ENCODE measurements at regions not wholly inside any gene's neighbourhood (a gene's known extent, or its start where the extent isn't known, plus 50 kb on each side); places are given as distances from the start of the nearest gene placed in this dataset.

- no peaks in the 10 kb centered on the region for H3K27me3 ChIP-seq
- no peaks in the 10 kb centered on the region for H3K9me3 ChIP-seq
- DNase-seq (ENCODE audit: low spot score in 2 of 2): no peak
- H3K36me3 ChIP-seq: no peaks in the 10 kb centered on the region
- TF ChIP-seq POLR2A (IDR thresholded peaks at IDR 0.05) (no peak), POLR2AphosphoS5 (IDR thresholded peaks at IDR 0.05) (no peak), CTCF (IDR thresholded peaks at IDR 0.05) (no peak)
- no peak overlapping the region for H3K27ac ChIP-seq
- H3K4me1 ChIP-seq: no peaks in the 10 kb centered on the region
- intact Hi-C loops (cut with DNase I; ENCODE audit: low total_unique reads): no loop called here
- H3K4me3 ChIP-seq: no peak overlapping the region
Observed at GRCh38 chr4:28427306-28428085, 1566.9 kb downstream of the STIM2 start.

- Histone ChIP-seq H3K36me3 (no peaks in the 10 kb centered on the region), H3K4me1 (no peaks in the 10 kb centered on the region), H3K4me3 (no peak overlapping the region), H3K27me3 (no peaks in the 10 kb centered on the region), H3K27ac (no peak overlapping the region), H3K9me3 (no peaks in the 10 kb centered on the region)
- TF ChIP-seq POLR2AphosphoS5 (IDR thresholded peaks at IDR 0.05) (no peak), POLR2A (IDR thresholded peaks at IDR 0.05) (no peak), CTCF (IDR thresholded peaks at IDR 0.05) (no peak)
- intact Hi-C loops (cut with DNase I; ENCODE audit: low total_unique reads): no loop called here
- no peak for DNase-seq (ENCODE audit: low spot score in 2 of 2)
Observed at GRCh38 chr4:28432348-28433025, 1571.8 kb downstream of the STIM2 start.

DNA sequence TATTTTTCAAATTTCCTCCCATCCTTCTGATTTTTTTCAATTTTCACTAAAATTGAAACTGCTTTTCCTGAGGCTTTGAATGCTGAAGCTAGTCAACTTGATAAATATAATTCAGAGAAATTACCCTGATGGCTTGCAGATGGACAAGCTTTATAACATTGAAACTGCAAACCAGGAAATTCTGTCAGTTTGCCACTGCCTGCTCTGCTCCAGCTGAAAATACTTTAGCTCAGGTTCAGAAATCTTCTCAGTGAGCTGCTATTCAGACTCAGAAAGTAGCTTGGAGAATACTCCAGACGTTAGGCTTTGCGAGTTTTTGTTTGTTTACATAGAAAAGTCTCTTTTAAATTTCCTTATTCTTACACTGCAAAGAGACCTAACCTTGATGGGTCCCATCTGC is 1574.7 kb downstream of the STIM2 start:
- DNase-seq (ENCODE audit: low spot score in 2 of 2): no peak
- TF ChIP-seq POLR2A (IDR thresholded peaks at IDR 0.05): no peak
- no peak for TF ChIP-seq POLR2AphosphoS5 (IDR thresholded peaks at IDR 0.05)
- TF ChIP-seq CTCF (IDR thresholded peaks at IDR 0.05): no peak
- Histone ChIP-seq H3K27me3 (no peaks in the 10 kb centered on the region), H3K4me3 (no peak overlapping the region), H3K27ac (no peak overlapping the region), H3K36me3 (no peaks in the 10 kb centered on the region), H3K4me1 (no peaks in the 10 kb centered on the region), H3K9me3 (no peaks in the 10 kb centered on the region)
- intact Hi-C loops (cut with DNase I; ENCODE audit: low total_unique reads): no loop called here

GRCh38 chr4:28436191-28437080 is 1575.8 kb downstream of the STIM2 start:
- H3K4me3 ChIP-seq: no peak overlapping the region
- DNase-seq (ENCODE audit: low spot score in 2 of 2): no peak
- H3K27me3 ChIP-seq: no peaks in the 10 kb centered on the region
- no peak overlapping the region for H3K27ac ChIP-seq
- no peaks in the 10 kb centered on the region for H3K36me3 ChIP-seq
- TF ChIP-seq POLR2A (IDR thresholded peaks at IDR 0.05) (no peak), CTCF (IDR thresholded peaks at IDR 0.05) (no peak), POLR2AphosphoS5 (IDR thresholded peaks at IDR 0.05) (no peak)
- no peaks in the 10 kb centered on the region for H3K4me1 ChIP-seq
- intact Hi-C loops (cut with DNase I; ENCODE audit: low total_unique reads): no loop called here
- H3K9me3 ChIP-seq: no peaks in the 10 kb centered on the region
